Prostate gland (tissue), 2 donors: ENCODE measurements at regions not wholly inside any gene's neighbourhood (a gene's known extent, or its start where the extent isn't known, plus 50 kb on each side); places are given as distances from the start of the nearest gene placed in this dataset.
"Not testable (repeated sequence)": the region's sequence is repeated elsewhere in the genome, so short reads cannot be mapped to it uniquely, and the experiment has no call there.

Source experiments
- DNase-seq: peaks from one replicate; pipeline ENCODE4 v3.0.0-alpha.2; 2019; ENCODE audit warnings: low spot score
- H3K27ac ChIP-seq, 2 donors: fragments of 200-600 bp; sonication (generic); 2 replicates each; pipeline ENCODE4 v1.5.1; 2017 to 2019
- H3K27me3 ChIP-seq: fragments of 200-600 bp; sonication (generic); replicated peaks from 2 replicates; pipeline ENCODE4 v1.5.1; 2019; ENCODE audit not compliant: insufficient read depth
- H3K36me3 ChIP-seq, 2 donors: fragments of 200-600 bp; sonication (generic); 1 replicate in 1 of 2; 2 replicates in 1 of 2; pipeline versions ENCODE4 v1.5.1 to v1.8.1; 2017 to 2019
- H3K4me1 ChIP-seq: fragments of 200-600 bp; sonication (generic); replicated peaks from 2 replicates; pipeline ENCODE4 v1.5.1; 2019
- H3K4me3 ChIP-seq, 2 donors: fragments of 200-600 bp; sonication (generic); 2 replicates each; pipeline ENCODE4 v1.5.1; 2017 to 2019
- H3K9me3 ChIP-seq: fragments of 200-600 bp; sonication (generic); 2 replicates; pipeline ENCODE4 v1.5.1; 2017
- POLR2A ChIP-seq: fragments of 450-650 bp; IDR thresholded peaks from one replicate; pipeline ENCODE4 v1.6.1; 2016; ENCODE audit warnings: antibody characterized with exemption, mild to moderate bottlenecking
- POLR2AphosphoS5 ChIP-seq: sonication (generic); formaldehyde crosslinking; IDR thresholded peaks from one replicate; pipeline ENCODE4 v1.6.1; 2017; ENCODE audit warnings: antibody characterized with exemption
- WGBS: methylation state at CpG from one replicate; pipeline ENCODE4 v1.1.5; 2018; 5-methylcytosine and 5-hydroxymethylcytosine counted together
- intact Hi-C: fragments of 100-400 bp; cut with DNase I; formaldehyde crosslinking; loops from one replicate; pipeline ENCODE4 v1.14.2; 2022
- TF ChIP-seq, protein P1 (sequence below), 4 experiments: fragments of 200-600 bp in 2 of 4; fragments of 450-650 bp in 2 of 4; sonication (generic) in 2 of 4; IDR thresholded peaks; 1 replicate in 3 of 4; 2 replicates in 1 of 4; pipeline ENCODE4 v1.5.1; 2016 to 2019; ENCODE audit warnings: antibody characterized with exemption in 4 of 4, mild to moderate bottlenecking in 2 of 4, moderate library complexity in 2 of 4

DNA sequence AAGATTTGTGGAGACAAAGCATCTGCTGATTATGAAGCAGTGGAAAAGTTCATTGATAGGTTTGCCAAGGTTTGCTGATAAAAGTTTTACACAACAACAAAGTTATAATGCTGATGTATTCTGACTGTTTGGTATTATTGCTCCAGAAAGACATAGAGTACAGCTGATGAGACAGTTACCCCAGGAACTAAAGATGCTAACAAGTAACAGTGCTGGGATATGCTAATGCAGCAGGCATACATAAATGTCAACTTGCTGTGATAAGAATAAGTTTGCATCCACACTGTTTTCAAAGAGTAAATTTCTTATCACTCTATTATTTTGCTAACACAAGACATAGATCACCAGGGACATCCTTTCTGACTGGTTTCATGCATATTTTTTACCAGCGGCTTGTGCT, 1221.3 kb upstream of the CELF4 start:
- no peak for TF ChIP-seq POLR2A
- TF ChIP-seq, protein P1, sequence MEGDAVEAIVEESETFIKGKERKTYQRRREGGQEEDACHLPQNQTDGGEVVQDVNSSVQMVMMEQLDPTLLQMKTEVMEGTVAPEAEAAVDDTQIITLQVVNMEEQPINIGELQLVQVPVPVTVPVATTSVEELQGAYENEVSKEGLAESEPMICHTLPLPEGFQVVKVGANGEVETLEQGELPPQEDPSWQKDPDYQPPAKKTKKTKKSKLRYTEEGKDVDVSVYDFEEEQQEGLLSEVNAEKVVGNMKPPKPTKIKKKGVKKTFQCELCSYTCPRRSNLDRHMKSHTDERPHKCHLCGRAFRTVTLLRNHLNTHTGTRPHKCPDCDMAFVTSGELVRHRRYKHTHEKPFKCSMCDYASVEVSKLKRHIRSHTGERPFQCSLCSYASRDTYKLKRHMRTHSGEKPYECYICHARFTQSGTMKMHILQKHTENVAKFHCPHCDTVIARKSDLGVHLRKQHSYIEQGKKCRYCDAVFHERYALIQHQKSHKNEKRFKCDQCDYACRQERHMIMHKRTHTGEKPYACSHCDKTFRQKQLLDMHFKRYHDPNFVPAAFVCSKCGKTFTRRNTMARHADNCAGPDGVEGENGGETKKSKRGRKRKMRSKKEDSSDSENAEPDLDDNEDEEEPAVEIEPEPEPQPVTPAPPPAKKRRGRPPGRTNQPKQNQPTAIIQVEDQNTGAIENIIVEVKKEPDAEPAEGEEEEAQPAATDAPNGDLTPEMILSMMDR (IDR thresholded peaks at IDR 0.05), result no peak
- no peak for TF ChIP-seq POLR2AphosphoS5
- Histone ChIP-seq H3K9me3 (no peaks in the 10 kb centered on the region), H3K27me3 (no peaks in the 10 kb centered on the region), H3K4me1 (no peaks in the 10 kb centered on the region), H3K36me3 (no peaks in the 10 kb centered on the region), H3K4me3 (no peak overlapping the region), H3K27ac (no peak overlapping the region)
- no peak for DNase-seq
- 94% methylated on average over 1 of the region's 1 CpG for WGBS
- intact Hi-C loops, result no loop called here

DNA sequence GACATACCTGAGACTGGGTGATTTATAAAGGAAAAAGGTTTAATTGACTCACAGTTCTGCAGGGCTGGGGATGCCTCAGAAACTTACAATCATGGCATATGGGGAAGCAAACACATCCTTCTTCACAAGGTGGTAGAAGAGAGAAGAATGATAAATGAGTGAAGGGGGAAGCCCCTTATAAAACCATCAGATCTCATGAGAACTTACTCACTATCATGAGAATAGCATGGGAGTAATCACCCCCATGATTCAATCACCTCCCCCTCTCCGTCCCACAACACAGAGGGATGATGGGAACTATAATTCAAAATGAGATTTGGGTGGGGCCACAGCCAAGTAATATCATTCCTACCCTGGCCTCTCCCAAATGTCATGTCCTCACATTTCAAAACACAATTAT, 1206.0 kb upstream of the CELF4 start:
- intact Hi-C loops, H3K27me3 ChIP-seq, H3K9me3 ChIP-seq, H3K27ac ChIP-seq, H3K4me1 ChIP-seq, DNase-seq, H3K4me3 ChIP-seq, H3K36me3 ChIP-seq: not testable (repeated sequence)
- 84% methylated on average over 1 of the region's 1 CpG for WGBS

DNA sequence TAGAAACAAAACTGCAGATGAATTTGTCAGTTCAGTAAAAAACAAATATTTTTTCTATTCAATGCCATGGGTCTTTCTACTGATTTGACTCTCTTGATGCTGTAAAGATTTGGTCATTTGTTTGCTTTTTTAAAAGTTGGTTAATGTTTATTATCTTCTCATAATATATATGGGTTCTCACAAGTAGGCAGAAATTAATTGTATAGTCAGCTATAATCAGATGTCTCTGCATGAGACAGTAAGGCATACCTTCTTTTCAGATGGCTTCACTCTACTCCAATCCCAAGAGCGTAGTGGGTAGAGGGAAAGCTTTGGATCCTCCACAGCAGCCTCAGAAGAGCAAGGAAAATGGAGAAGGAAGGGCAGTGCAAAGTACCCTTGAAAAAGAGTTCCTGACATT, 1202.9 kb upstream of the CELF4 start:
- intact Hi-C loops, result no loop called here
- DNase-seq, result no peak
- WGBS, result 95% methylated on average over 1 of the region's 1 CpG
- H3K4me3 ChIP-seq, result no peak overlapping the region
- no peak overlapping the region for H3K27ac ChIP-seq
- H3K9me3 ChIP-seq, result no peaks in the 10 kb centered on the region
- no peaks in the 10 kb centered on the region for H3K4me1 ChIP-seq
- no peaks in the 10 kb centered on the region for H3K27me3 ChIP-seq
- TF ChIP-seq, protein P1 (IDR thresholded peaks at IDR 0.05), result no peak
- TF ChIP-seq POLR2AphosphoS5 (no peak), POLR2A (no peak)
- H3K36me3 ChIP-seq, result no peaks in the 10 kb centered on the region

DNA sequence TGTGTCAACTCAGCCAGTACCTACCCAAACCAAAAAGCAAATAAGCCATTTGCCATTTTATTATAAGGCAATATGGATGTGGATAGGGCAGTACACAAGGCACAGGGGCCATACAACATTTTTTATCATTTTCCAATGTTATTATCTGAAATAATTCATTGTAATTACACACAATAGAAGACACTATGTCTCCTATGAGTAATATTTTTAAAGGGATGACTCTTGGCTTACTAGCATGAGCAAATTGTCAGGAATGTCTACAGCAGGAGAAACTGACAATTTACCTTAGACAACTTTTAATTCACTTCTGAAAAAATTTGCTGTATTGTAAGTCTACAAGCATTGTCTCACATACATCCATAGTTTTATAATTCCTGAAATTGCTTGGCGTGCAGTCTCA, 1193.9 kb upstream of the CELF4 start:
- no peaks in the 10 kb centered on the region for H3K36me3 ChIP-seq
- intact Hi-C loops, result no loop called here
- no peak for DNase-seq
- TF ChIP-seq POLR2AphosphoS5 (no peak), POLR2A (no peak)
- TF ChIP-seq, protein P1 (IDR thresholded peaks at IDR 0.05), result no peak
- H3K4me3 ChIP-seq, result no peak overlapping the region
- WGBS, result 81% methylated on average over 1 of the region's 1 CpG
- no peak overlapping the region for H3K27ac ChIP-seq
- no peaks in the 10 kb centered on the region for H3K9me3 ChIP-seq
- no peaks in the 10 kb centered on the region for H3K4me1 ChIP-seq
- H3K27me3 ChIP-seq, result no peaks in the 10 kb centered on the region

DNA sequence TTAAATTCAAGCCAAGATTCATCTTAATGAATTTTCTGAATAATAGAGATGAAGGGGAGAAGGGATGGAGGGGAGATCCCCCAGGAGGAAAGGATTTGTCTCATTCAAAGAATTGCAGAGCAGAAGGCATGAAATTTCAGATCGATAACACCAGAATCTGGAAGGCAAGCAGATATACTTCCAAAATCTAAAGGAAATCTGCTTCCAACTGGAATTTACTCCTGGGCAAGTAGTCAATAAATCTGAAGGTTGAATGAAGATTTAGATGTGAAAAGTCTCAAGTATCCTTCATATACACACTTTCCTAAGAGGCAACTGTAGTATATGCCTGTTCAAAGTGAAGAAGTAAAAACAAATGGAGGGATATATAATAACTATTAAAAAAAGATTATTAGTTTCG, 1190.8 kb upstream of the CELF4 start:
- no peaks in the 10 kb centered on the region for H3K9me3 ChIP-seq
- no peaks in the 10 kb centered on the region for H3K36me3 ChIP-seq
- no peak overlapping the region for H3K4me3 ChIP-seq
- H3K27me3 ChIP-seq, result no peaks in the 10 kb centered on the region
- TF ChIP-seq POLR2AphosphoS5 (no peak), POLR2A (no peak)
- TF ChIP-seq, protein P1 (IDR thresholded peaks at IDR 0.05), result no peak
- H3K27ac ChIP-seq, result no peak overlapping the region
- no peak for DNase-seq
- intact Hi-C loops, result no loop called here
- 90% methylated on average over 2 of the region's 2 CpGs for WGBS
- H3K4me1 ChIP-seq, result no peaks in the 10 kb centered on the region

DNA sequence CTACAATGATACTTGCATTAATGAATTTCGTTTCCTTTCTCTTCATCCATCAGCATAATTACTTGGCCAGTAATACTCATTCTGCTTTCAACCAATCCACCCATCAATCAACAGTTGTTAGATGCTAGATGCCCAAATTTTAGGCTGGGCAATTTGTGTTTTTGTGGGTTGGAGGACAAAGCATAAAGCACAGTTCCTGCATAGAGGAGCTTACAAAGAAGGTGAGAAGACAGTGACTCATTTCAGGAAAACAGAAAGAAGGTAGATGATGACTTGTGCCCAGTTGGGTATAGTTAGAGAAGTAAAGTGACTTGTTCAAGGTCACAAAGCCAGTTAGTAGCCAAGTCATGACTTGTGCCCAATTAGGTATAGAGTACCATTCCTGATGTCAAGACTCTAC, 1186.8 kb upstream of the CELF4 start:
- DNase-seq, result no peak
- no peaks in the 10 kb centered on the region for H3K4me1 ChIP-seq
- no peaks in the 10 kb centered on the region for H3K9me3 ChIP-seq
- H3K27me3 ChIP-seq, result no peaks in the 10 kb centered on the region
- H3K36me3 ChIP-seq, result no peaks in the 10 kb centered on the region
- H3K4me3 ChIP-seq, result no peak overlapping the region
- intact Hi-C loops, result no loop called here
- TF ChIP-seq, protein P1 (IDR thresholded peaks at IDR 0.05), result no peak
- no peak for TF ChIP-seq POLR2AphosphoS5
- no peak for TF ChIP-seq POLR2A
- no peak overlapping the region for H3K27ac ChIP-seq
- WGBS, result 48% methylated on average over 1 of the region's 1 CpG
